AG04449 (cell line): ENCODE measurements at regions not wholly inside any gene's neighbourhood (a gene's known extent, or its start where the extent isn't known, plus 50 kb on each side); places are given as distances from the start of the nearest gene placed in this dataset.

ENCODE experiments used
- CTCF ChIA-PET: fragments of 350-600 bp; formaldehyde crosslinking; extraction: SDS; loops from one replicate; lab custom pipeline; 2021; ENCODE audit warnings: antibody characterized with exemption; lab: Yijun Ruan, JAX
- POLR2A ChIA-PET: fragments of 400-600, 350-600 bp; formaldehyde crosslinking; extraction: SDS; loops from one replicate; lab custom pipeline; 2020; ENCODE audit warnings: antibody characterized with exemption, inconsistent platforms; lab: Yijun Ruan, JAX
- DNase-seq: peaks from one replicate; pipeline ENCODE4 v3.0.0-alpha.2; 2010; ENCODE audit warnings: low read depth, low spot score
- H3K4me3 ChIP-seq: 2 replicates; pipeline ENCODE4 v1.5.1; 2011; ENCODE audit warnings: low read depth, mild to moderate bottlenecking, control low read depth, low read length
- TF ChIP-seq, protein P1 (sequence below): IDR thresholded peaks from one replicate; pipeline ENCODE4 v1.5.1; 2011; ENCODE audit warnings: mild to moderate bottlenecking, moderate library complexity, low read length, control low read depth, inconsistent platforms; ENCODE audit not compliant: insufficient read depth; ENCODE audit errors: missing control alignments

DNA sequence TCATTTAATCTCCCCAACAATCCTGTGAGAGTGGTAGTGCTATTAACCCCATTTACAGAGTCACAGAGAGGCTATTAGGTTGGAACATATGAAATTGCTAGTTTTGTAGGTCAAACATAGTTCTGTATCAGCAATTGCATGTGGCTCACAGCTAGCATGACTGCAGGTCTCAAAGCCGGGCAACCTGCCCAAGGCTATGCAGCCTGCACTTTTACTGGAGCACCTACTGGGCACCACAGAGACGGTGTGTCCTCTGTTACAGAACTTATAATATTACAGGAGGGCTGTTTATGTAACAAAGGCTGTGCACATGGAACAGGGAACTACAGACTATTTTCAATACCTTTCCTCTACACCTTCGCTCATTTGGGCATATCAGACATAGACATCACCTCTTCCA is 355.8 kb downstream of the RPS24 start:
- TF ChIP-seq, protein P1, sequence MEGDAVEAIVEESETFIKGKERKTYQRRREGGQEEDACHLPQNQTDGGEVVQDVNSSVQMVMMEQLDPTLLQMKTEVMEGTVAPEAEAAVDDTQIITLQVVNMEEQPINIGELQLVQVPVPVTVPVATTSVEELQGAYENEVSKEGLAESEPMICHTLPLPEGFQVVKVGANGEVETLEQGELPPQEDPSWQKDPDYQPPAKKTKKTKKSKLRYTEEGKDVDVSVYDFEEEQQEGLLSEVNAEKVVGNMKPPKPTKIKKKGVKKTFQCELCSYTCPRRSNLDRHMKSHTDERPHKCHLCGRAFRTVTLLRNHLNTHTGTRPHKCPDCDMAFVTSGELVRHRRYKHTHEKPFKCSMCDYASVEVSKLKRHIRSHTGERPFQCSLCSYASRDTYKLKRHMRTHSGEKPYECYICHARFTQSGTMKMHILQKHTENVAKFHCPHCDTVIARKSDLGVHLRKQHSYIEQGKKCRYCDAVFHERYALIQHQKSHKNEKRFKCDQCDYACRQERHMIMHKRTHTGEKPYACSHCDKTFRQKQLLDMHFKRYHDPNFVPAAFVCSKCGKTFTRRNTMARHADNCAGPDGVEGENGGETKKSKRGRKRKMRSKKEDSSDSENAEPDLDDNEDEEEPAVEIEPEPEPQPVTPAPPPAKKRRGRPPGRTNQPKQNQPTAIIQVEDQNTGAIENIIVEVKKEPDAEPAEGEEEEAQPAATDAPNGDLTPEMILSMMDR, result no peak
- no peak overlapping the region for H3K4me3 ChIP-seq
- POLR2A ChIA-PET, result no interaction called here
- no peak for DNase-seq
- CTCF ChIA-PET, result no interaction called here

DNA sequence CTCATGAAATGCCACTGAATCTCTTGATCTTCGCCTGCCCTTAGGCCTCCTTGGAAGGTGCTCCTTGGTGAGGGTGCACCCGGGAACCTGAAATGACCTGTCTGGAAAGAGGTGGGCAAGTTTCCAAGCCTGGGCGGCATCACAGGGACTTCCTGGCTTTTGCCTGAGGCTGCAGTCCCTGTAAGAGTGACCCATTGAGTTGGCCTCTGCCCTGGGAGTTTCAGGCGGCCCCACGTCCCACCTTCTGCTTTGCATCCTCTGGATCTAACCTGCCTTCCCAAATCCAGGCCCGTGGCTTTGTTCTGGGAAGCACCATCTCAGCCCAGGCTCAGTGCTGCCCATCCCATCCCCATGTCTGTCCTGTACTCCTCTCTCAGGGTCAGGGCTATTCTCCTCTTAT is 356.4 kb downstream of the RPS24 start:
- TF ChIP-seq, protein P1, result no peak
- ChIA-PET POLR2A (no interaction called here), CTCF (no interaction called here)
- no peak overlapping the region for H3K4me3 ChIP-seq
- DNase-seq, result no peak

DNA sequence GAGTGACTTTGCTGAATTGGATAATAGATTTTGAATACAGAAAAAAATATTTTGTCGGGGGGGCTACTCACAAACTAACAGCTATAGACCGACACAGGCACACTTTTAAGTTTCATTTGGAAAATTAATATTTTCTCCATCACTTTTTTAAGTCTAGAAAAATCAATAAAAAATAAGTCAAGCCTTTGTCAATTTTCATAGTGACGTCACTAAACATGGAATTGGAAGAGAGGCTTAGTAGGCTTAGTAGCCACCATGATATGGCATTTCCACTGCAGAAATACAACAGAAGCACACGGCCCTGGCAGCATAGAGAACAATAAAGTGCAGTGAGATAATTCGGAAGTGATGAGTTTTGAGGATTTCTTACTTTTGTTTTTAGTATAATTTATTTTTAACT is 357.2 kb downstream of the RPS24 start:
- DNase-seq, result no peak
- CTCF ChIA-PET, result no interaction called here
- TF ChIP-seq, protein P1, result no peak

DNA sequence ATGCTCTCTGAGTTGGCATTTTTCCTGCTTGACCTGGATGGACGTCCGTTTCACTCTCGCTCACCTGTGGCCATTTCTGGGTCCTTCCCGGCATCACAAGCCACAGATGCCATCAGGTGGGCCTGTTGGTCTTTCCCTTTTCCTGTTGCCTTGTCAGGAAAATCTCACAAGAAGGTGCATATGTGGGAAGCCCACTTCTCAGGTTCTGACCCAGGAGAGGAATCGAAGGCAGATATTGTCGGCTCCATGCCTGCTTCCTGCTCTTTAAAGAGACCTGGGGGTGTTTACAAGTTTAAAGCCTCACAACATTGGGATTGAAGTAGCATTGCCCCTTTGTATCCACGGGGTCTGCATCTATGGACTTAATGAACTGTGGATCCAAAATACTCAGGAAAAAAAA is 357.9 kb downstream of the RPS24 start:
- CTCF ChIA-PET, result no interaction called here
- POLR2A ChIA-PET, result no interaction called here
- TF ChIP-seq, protein P1, result no peak
- no peak overlapping the region for H3K4me3 ChIP-seq
- DNase-seq, result no peak

More for the DNA sequence above, 357.2 kb downstream of the RPS24 start:
- POLR2A ChIA-PET, result no interaction called here
- H3K4me3 ChIP-seq, result no peak overlapping the region

DNA sequence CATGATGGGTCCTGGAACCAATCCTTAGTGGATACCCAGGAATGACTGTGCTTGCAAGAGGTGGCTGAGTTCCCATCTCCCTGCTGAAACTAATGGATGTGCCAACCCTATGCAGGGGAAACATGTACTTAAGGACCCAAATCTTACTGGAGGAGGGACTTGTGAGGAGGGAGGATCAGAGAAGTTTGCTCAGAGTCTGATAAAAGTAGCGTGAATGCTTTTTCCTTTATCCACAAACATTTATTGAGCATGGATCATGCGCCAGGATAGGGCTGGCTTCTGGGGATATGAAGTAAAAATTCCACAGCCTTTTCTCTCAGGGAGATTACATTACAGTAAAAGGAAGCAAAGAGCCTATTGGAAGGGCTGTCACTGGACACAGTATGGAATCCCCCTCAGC is 358.5 kb downstream of the RPS24 start:
- TF ChIP-seq, protein P1, result no peak
- H3K4me3 ChIP-seq, result no peak overlapping the region
- DNase-seq, result no peak
- ChIA-PET POLR2A (no interaction called here), CTCF (no interaction called here)

DNA sequence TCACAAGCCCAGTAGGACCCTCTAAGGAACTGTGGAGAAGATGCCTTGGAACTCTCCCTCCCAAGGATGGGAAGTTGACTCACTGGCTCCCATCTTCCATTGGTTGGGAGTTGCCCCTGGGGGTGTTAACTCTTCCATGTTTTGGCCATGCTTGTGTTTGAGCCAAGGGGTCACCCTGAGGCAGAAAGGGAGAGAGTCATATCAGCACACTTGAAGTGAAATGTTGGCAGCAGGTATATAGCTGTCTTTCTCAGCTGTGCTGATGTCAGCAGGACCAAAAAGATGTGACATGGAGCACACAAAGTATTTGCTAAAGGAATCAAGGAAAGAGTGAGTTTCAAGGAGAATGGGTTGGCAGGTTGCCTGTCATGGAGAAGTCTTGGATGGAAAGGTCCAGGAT is 359.4 kb downstream of the RPS24 start:
- no peak overlapping the region for H3K4me3 ChIP-seq
- ChIA-PET CTCF (no interaction called here), POLR2A (no interaction called here)
- DNase-seq, result no peak
- TF ChIP-seq, protein P1, result no peak
